Hematopoietic multipotent progenitor cell treated with erythropoietin and hydrocortisone succinate and interleukin-3 and kit ligand, for 6 days (in vitro differentiated cells): ENCODE measurements at regions not wholly inside any gene's neighbourhood (a gene's known extent, or its start where the extent isn't known, plus 50 kb on each side); places are given as distances from the start of the nearest gene placed in this dataset.

Experiments
- DNase-seq: peaks from one replicate; pipeline ENCODE4 v3.0.0-alpha.2; 2015

- DNase-seq = no peak
These were observed 366.9 kb downstream of the DEPDC1B start for GRCh38 chr5:60333005-60333571.

- no peak for DNase-seq
These were observed 367.5 kb downstream of the DEPDC1B start for GRCh38 chr5:60332244-60333004.

- no peak for DNase-seq
These were observed 369.7 kb downstream of the DEPDC1B start for GRCh38 chr5:60330236-60330635.

GRCh38 chr5:60325870-60326269 lies 374.1 kb downstream of the DEPDC1B start:
- DNase-seq = no peak

DNA sequence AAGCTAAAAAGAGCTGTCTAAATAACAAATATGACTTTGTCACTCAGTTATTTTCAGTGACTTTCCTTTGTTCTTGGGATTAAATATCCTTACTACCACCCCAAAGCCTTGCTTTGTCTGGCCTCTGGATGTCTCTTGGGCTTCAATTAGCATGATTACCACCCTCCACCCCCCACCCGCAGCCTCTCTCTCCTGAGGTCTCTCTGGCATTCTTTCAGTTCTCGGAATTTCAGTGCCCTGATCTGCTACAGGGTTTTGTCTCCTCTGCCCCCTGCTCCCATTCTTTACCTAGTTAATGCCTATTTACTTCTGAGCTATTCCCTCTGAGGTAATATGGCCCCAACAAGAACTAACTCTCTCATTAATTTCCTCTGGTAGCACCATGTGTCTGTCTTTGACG lies 376.4 kb downstream of the DEPDC1B start:
- no peak for DNase-seq

DNA sequence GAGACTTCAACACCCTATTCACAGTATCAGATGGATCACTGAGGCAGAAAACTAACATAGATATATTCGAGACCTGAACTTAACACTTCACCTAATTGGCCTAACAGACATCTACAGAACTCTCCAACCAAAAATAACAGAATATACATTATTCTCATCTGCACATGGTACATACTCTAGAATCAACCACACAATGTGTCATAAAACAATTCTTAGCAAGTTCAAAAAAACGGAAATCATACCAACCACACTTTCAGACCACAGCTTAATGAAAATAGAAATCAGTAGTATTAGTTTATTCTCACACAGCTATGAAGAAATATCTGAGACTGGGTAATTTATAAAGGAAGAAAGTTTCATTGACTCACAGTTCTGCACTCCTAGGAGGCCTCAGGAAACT lies 387.9 kb downstream of the DEPDC1B start:
- DNase-seq = no peak

DNA sequence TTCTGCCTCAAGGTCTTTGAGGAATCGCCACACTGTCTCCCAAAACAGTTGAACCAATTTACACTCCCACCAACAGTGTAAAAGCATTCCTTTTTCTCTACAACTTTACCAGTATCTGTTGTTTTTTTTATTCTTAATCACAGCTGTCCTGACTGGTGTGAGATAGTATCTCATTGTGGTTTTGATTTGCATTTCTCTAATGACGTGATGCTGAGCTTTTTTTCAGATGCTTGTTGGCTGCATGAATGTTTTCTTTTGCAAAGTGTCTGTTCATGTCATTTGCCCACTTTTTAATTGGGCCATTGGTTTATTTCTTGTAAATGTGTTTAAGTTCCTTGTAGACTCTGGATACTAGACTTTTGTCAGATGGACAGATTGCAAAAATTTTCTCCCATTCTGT lies 400.0 kb downstream of the DEPDC1B start:
- no peak for DNase-seq

- DNase-seq = no peak
These were observed 402.3 kb downstream of the DEPDC1B start for GRCh38 chr5:60297658-60298057.

- DNase-seq = peak; percentile 41
These were observed 401.9 kb upstream of the PDE4D start for GRCh38 chr5:60295423-60295822.

- DNase-seq = no peak
These were observed 400.0 kb upstream of the PDE4D start for GRCh38 chr5:60293518-60293917.

- DNase-seq = peak; percentile 90
These were observed 393.7 kb upstream of the PDE4D start for GRCh38 chr5:60287174-60287771.

GRCh38 chr5:60285910-60286309 lies 392.4 kb upstream of the PDE4D start:
- no peak for DNase-seq

- no peak for DNase-seq
These were observed 387.4 kb upstream of the PDE4D start for GRCh38 chr5:60280943-60281342.

- DNase-seq = no peak
These were observed 384.4 kb upstream of the PDE4D start for GRCh38 chr5:60277941-60278340.

- no peak for DNase-seq
These were observed 381.2 kb upstream of the PDE4D start for GRCh38 chr5:60274747-60275146.

- no peak for DNase-seq
These were observed 378.0 kb upstream of the PDE4D start for GRCh38 chr5:60271517-60271916.

DNA sequence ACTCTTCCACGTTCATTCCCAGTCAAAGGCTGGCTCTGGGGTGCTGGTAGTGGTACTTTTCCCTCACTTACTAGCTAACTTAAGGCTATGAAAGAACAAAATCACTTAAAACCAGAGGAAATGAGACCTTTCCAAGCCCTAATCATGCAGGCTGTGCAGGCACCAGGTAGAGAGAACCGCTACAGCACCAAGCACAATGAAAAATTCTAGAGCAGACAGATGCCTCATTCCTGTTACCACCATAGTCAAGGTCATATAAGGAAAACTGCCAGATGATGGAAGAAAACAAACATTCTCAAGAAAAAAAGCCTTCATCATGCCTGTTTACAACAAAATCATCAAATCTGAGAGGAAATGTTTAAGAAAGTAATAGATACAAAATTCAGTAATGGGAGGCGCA lies 374.4 kb upstream of the PDE4D start:
- no peak for DNase-seq

- DNase-seq = no peak
These were observed 369.8 kb upstream of the PDE4D start for GRCh38 chr5:60263346-60263745.

DNA sequence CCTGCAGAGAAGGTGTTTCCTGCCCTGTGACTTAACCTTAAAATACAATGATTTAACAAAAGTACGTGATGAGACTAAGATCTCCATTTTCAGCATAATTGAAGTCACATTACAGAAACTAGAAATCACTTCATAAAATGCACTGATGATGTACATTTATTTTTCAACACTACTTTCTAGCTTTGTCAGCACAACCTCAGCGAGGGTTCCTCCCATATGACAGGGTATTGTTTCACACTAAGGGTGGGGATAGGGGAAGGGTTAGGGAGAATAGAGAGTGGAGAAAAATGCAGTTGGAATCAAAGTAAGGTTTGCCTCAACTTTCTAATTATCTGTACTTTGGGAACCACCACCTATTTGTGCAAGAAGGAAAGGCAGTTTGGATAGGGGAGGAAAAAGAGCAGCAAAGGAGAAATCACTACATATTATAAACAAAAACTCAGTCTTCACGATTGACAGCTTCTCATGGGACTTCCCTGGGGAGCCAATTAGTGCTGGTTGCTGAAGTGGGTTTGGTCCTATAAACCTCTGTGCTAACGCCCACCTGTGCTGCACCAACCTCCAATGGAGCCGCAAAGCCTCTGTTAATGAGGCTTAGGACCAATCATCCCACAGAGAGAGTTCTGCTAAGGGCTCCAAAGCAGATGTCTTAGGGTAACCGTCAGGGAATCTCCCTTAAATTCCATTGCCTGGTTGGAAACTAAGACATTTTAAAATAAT lies 369.2 kb upstream of the PDE4D start:
- no peak for DNase-seq

GRCh38 chr5:60261732-60262131 lies 368.2 kb upstream of the PDE4D start:
- DNase-seq = no peak

- DNase-seq = no peak
These were observed 367.1 kb upstream of the PDE4D start for GRCh38 chr5:60260658-60261057.

- DNase-seq = peak; percentile 28
These were observed 366.2 kb upstream of the PDE4D start for GRCh38 chr5:60259730-60260129.

DNA sequence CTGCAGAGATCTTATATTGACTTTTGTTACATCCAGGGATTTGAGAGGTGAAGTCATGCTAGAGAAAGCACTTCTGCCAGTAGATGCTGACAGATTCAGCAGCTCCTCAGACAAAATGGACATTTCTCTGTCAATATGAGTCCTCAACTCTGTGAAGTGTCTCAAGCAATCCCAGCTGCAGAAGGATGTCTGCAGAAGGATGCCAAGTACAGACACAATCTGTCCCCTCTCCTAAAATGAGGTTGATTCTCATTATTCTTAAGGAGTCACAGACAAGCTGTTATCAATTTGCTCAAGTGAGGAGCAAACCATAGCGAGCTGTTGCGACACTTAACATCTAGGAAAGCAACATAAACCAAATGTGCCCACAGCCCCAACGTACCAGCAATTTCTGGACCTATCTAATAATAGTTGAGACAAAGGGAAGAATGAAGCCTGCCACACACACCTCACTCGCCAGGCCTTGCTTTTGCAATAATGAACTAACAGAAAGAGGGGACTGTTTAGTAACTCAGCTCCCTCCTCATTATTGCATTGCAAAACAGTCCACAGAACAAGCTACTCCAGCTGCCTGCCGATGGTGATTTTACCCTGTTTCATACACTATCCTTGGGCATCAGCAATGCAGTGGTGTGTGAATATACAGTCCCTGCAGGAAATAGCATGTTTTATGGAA lies 364.2 kb upstream of the PDE4D start:
- peak; percentile 71 for DNase-seq
